Right lobe of liver (tissue), 4 donors: ENCODE measurements at regions not wholly inside any gene's neighbourhood (a gene's known extent, or its start where the extent isn't known, plus 50 kb on each side); places are given as distances from the start of the nearest gene placed in this dataset.

Source experiments
- POLR2A ChIP-seq: fragments of 450-650 bp; IDR thresholded peaks from one replicate; pipeline ENCODE4 v1.6.1; 2017; ENCODE audit warnings: antibody characterized with exemption, mild to moderate bottlenecking
- TF ChIP-seq, protein P1 (sequence below), 4 donors: fragments of 200-600 bp in 3 of 4; fragments of 450-650 bp in 1 of 4; IDR thresholded peaks; one replicate each; pipeline versions ENCODE4 v1.5.1 to v1.8.0; 2016 to 2022; ENCODE audit warnings: antibody characterized with exemption in 4 of 4, mild to moderate bottlenecking in 2 of 4
- donor health status: DM: no; HTN: no; CAD: no.
- donor health status: DM: no; HTN: no; CAD: no.
- donor health status: DM: no; HTN: yes; CAD: no.

DNA sequence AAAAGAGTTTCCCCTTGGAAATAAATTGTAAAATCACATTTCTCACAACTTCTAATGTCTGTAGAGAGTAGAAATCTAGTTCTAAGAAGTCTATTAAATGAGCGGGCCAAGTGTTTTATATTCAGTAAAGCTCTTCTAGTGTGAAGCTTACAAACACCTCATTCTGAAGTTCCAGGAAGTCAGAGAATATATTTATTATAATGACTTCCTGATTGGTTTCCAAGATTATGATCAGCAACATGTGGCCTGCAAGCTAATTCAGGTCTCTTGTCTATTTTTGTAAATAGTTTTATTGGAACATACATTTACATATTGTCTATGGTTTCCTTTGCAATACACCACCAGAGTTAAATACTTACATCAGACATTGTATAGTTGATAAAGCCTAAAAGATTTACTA lies 603.9 kb downstream of the AMY1C start:
- TF ChIP-seq, protein P1, sequence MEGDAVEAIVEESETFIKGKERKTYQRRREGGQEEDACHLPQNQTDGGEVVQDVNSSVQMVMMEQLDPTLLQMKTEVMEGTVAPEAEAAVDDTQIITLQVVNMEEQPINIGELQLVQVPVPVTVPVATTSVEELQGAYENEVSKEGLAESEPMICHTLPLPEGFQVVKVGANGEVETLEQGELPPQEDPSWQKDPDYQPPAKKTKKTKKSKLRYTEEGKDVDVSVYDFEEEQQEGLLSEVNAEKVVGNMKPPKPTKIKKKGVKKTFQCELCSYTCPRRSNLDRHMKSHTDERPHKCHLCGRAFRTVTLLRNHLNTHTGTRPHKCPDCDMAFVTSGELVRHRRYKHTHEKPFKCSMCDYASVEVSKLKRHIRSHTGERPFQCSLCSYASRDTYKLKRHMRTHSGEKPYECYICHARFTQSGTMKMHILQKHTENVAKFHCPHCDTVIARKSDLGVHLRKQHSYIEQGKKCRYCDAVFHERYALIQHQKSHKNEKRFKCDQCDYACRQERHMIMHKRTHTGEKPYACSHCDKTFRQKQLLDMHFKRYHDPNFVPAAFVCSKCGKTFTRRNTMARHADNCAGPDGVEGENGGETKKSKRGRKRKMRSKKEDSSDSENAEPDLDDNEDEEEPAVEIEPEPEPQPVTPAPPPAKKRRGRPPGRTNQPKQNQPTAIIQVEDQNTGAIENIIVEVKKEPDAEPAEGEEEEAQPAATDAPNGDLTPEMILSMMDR (IDR thresholded peaks at IDR 0.05): no peak
- TF ChIP-seq POLR2A: no peak
